ENCODE measurements at regions not wholly inside any gene's neighbourhood (a gene's known extent, or its start where the extent isn't known, plus 50 kb on each side); places are given as distances from the start of the nearest gene placed in this dataset.

- H3K4me1 ChIP-seq (ENCODE audit: control insufficient read depth in 2 of 2, insufficient read depth in 2 of 2, low read length in 2 of 2): no peaks in the 10 kb centered on the region
- H3K4me3 ChIP-seq (ENCODE audit: low read length in 2 of 2): no peak overlapping the region
- no peak overlapping the region for H3K27ac ChIP-seq (ENCODE audit: low read depth in 1 of 2, low read length in 1 of 2)
- no peak for DNase-seq (ENCODE audit: low read depth in 6 of 9, low spot score in 9 of 9)
- no peaks in the 10 kb centered on the region for H3K9me3 ChIP-seq (ENCODE audit: control insufficient read depth in 2 of 2, insufficient read depth in 1 of 2, low read length in 1 of 2)
- WGBS: 79% methylated on average over 6 of the region's 6 CpGs
- no peaks in the 10 kb centered on the region for H3K36me3 ChIP-seq (ENCODE audit: control insufficient read depth in 2 of 2, insufficient read depth in 2 of 2, low read length in 1 of 2)
- H3K27me3 ChIP-seq (ENCODE audit: control insufficient read depth in 2 of 2, insufficient read depth in 1 of 2, low read length in 1 of 2): no peaks in the 10 kb centered on the region
Measured at GRCh38 chr2:107337209-107337898, 451.4 kb upstream of the ST6GAL2 start.

GRCh38 chr2:107338059-107338458 is 452.1 kb upstream of the ST6GAL2 start:
- DNase-seq (ENCODE audit: low read depth in 6 of 9, low spot score in 9 of 9): no peak
- no peaks in the 10 kb centered on the region for H3K36me3 ChIP-seq (ENCODE audit: control insufficient read depth in 2 of 2, insufficient read depth in 2 of 2, low read length in 1 of 2)
- no peaks in the 10 kb centered on the region for H3K9me3 ChIP-seq (ENCODE audit: control insufficient read depth in 2 of 2, insufficient read depth in 1 of 2, low read length in 1 of 2)
- H3K4me3 ChIP-seq (ENCODE audit: low read length in 2 of 2): no peak overlapping the region
- H3K27ac ChIP-seq (ENCODE audit: low read depth in 1 of 2, low read length in 1 of 2): no peak overlapping the region
- H3K4me1 ChIP-seq (ENCODE audit: control insufficient read depth in 2 of 2, insufficient read depth in 2 of 2, low read length in 2 of 2): no peaks in the 10 kb centered on the region
- H3K27me3 ChIP-seq (ENCODE audit: control insufficient read depth in 2 of 2, insufficient read depth in 1 of 2, low read length in 1 of 2): no peaks in the 10 kb centered on the region
- 94% methylated on average over 3 of the region's 3 CpGs for WGBS

DNA sequence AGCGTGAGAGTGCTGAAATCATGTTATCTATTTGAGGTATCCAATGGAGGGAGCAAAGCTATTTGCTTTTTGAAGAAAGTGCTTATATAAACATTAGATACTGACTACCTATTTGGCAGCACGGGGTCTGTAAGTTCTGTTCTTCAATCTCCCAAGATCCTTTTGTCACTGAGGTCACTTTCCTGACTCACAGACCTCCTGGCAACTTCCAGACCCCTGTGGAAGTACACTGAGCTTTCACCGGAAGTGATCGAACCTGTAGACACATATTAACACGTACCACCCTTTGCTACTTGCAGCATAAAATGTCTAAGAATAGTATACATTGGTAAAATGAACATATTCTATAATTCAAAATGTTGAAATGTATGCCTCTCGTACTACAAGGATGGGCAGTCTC is 452.6 kb upstream of the ST6GAL2 start:
- DNase-seq (ENCODE audit: low read depth in 6 of 9, low spot score in 9 of 9): no peak
- no peaks in the 10 kb centered on the region for H3K27me3 ChIP-seq (ENCODE audit: control insufficient read depth in 2 of 2, insufficient read depth in 1 of 2, low read length in 1 of 2)
- H3K9me3 ChIP-seq (ENCODE audit: control insufficient read depth in 2 of 2, insufficient read depth in 1 of 2, low read length in 1 of 2): no peaks in the 10 kb centered on the region
- no peak overlapping the region for H3K4me3 ChIP-seq (ENCODE audit: low read length in 2 of 2)
- WGBS: 89% methylated on average over 6 of the region's 6 CpGs
- no peak overlapping the region for H3K27ac ChIP-seq (ENCODE audit: low read depth in 1 of 2, low read length in 1 of 2)
- no peaks in the 10 kb centered on the region for H3K4me1 ChIP-seq (ENCODE audit: control insufficient read depth in 2 of 2, insufficient read depth in 2 of 2, low read length in 2 of 2)
- no peaks in the 10 kb centered on the region for H3K36me3 ChIP-seq (ENCODE audit: control insufficient read depth in 2 of 2, insufficient read depth in 2 of 2, low read length in 1 of 2)

GRCh38 chr2:107340955-107341354 is 455.0 kb upstream of the ST6GAL2 start:
- WGBS: 98% methylated on average over 2 of the region's 2 CpGs
- Histone ChIP-seq H3K4me3 (ENCODE audit: low read length in 2 of 2) (no peak overlapping the region), H3K27ac (ENCODE audit: low read depth in 1 of 2, low read length in 1 of 2) (no peak overlapping the region), H3K36me3 (ENCODE audit: control insufficient read depth in 2 of 2, insufficient read depth in 2 of 2, low read length in 1 of 2) (no peaks in the 10 kb centered on the region), H3K27me3 (ENCODE audit: control insufficient read depth in 2 of 2, insufficient read depth in 1 of 2, low read length in 1 of 2) (no peaks in the 10 kb centered on the region), H3K9me3 (ENCODE audit: control insufficient read depth in 2 of 2, insufficient read depth in 1 of 2, low read length in 1 of 2) (no peaks in the 10 kb centered on the region), H3K4me1 (ENCODE audit: control insufficient read depth in 2 of 2, insufficient read depth in 2 of 2, low read length in 2 of 2) (no peaks in the 10 kb centered on the region)
- no peak for DNase-seq (ENCODE audit: low read depth in 6 of 9, low spot score in 9 of 9)

DNA sequence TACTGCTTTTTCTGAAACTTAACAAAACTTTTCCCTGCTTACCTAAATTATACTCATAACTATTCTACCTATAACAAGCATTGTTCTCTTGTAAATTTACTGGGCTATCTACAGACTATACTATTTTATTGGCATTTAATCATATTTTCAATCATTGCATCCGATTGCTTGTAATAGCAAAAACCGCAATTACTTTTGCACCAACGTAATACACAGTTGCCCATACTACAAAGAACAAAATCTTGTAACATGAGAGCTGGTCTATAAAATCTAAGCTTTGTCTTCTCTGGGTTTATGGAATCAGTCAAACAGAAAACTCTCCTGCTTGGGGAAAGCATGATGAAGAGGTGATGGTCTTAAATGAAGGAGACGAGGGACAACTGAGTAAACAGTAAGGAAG is 463.4 kb upstream of the ST6GAL2 start:
- H3K9me3 ChIP-seq (ENCODE audit: control insufficient read depth in 2 of 2, insufficient read depth in 1 of 2, low read length in 1 of 2): no peaks in the 10 kb centered on the region
- H3K27ac ChIP-seq (ENCODE audit: low read depth in 1 of 2, low read length in 1 of 2): no peak overlapping the region
- no peak for DNase-seq (ENCODE audit: low read depth in 6 of 9, low spot score in 9 of 9)
- H3K27me3 ChIP-seq (ENCODE audit: control insufficient read depth in 2 of 2, insufficient read depth in 1 of 2, low read length in 1 of 2): no peaks in the 10 kb centered on the region
- WGBS: 96% methylated on average over 4 of the region's 4 CpGs
- no peaks in the 10 kb centered on the region for H3K36me3 ChIP-seq (ENCODE audit: control insufficient read depth in 2 of 2, insufficient read depth in 2 of 2, low read length in 1 of 2)
- no peaks in the 10 kb centered on the region for H3K4me1 ChIP-seq (ENCODE audit: control insufficient read depth in 2 of 2, insufficient read depth in 2 of 2, low read length in 2 of 2)
- H3K4me3 ChIP-seq (ENCODE audit: low read length in 2 of 2): no peak overlapping the region

GRCh38 chr2:107354175-107354574 is 468.2 kb upstream of the ST6GAL2 start:
- H3K27me3 ChIP-seq (ENCODE audit: control insufficient read depth in 2 of 2, insufficient read depth in 1 of 2, low read length in 1 of 2): no peaks in the 10 kb centered on the region
- H3K9me3 ChIP-seq (ENCODE audit: control insufficient read depth in 2 of 2, insufficient read depth in 1 of 2, low read length in 1 of 2): no peaks in the 10 kb centered on the region
- WGBS: 92% methylated on average over 3 of the region's 3 CpGs
- no peak for DNase-seq (ENCODE audit: low read depth in 6 of 9, low spot score in 9 of 9)
- H3K4me3 ChIP-seq (ENCODE audit: low read length in 2 of 2): no peak overlapping the region
- H3K4me1 ChIP-seq (ENCODE audit: control insufficient read depth in 2 of 2, insufficient read depth in 2 of 2, low read length in 2 of 2): no peaks in the 10 kb centered on the region
- H3K36me3 ChIP-seq (ENCODE audit: control insufficient read depth in 2 of 2, insufficient read depth in 2 of 2, low read length in 1 of 2): no peaks in the 10 kb centered on the region
- no peak overlapping the region for H3K27ac ChIP-seq (ENCODE audit: low read depth in 1 of 2, low read length in 1 of 2)

DNA sequence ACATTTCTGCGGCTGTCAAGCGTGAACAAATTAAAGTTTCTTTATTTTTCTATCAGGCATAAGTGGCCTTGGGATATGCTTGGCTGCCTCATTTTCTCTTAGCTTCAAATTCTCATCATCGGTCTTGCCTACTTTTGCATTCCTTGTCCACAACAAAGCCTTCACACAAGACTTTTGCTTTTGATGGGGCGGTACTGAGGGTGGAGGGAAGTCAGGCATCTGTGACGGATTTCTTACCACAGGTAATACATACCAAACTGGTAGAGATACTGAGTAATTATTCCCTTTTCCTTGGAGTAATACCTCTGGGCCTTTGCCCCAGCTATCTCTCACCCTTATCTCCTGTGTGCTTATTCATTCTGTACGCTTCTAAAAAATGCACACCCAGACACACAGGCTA is 468.3 kb upstream of the RGPD4 start:
- H3K27me3 ChIP-seq (ENCODE audit: control insufficient read depth in 2 of 2, insufficient read depth in 1 of 2, low read length in 1 of 2): no peaks in the 10 kb centered on the region
- H3K27ac ChIP-seq (ENCODE audit: low read depth in 1 of 2, low read length in 1 of 2): no peak overlapping the region
- no peaks in the 10 kb centered on the region for H3K4me1 ChIP-seq (ENCODE audit: control insufficient read depth in 2 of 2, insufficient read depth in 2 of 2, low read length in 2 of 2)
- WGBS: 87% methylated on average over 6 of the region's 6 CpGs
- no peaks in the 10 kb centered on the region for H3K36me3 ChIP-seq (ENCODE audit: control insufficient read depth in 2 of 2, insufficient read depth in 2 of 2, low read length in 1 of 2)
- H3K4me3 ChIP-seq (ENCODE audit: low read length in 2 of 2): no peak overlapping the region
- DNase-seq (ENCODE audit: low read depth in 6 of 9, low spot score in 9 of 9): no peak
- H3K9me3 ChIP-seq (ENCODE audit: control insufficient read depth in 2 of 2, insufficient read depth in 1 of 2, low read length in 1 of 2): no peaks in the 10 kb centered on the region

- Histone ChIP-seq H3K36me3 (ENCODE audit: control insufficient read depth in 2 of 2, insufficient read depth in 2 of 2, low read length in 1 of 2) (no peaks in the 10 kb centered on the region), H3K27me3 (ENCODE audit: control insufficient read depth in 2 of 2, insufficient read depth in 1 of 2, low read length in 1 of 2) (no peaks in the 10 kb centered on the region), H3K4me1 (ENCODE audit: control insufficient read depth in 2 of 2, insufficient read depth in 2 of 2, low read length in 2 of 2) (no peaks in the 10 kb centered on the region), H3K9me3 (ENCODE audit: control insufficient read depth in 2 of 2, insufficient read depth in 1 of 2, low read length in 1 of 2) (no peaks in the 10 kb centered on the region), H3K27ac (ENCODE audit: low read depth in 1 of 2, low read length in 1 of 2) (no peak overlapping the region), H3K4me3 (ENCODE audit: low read length in 2 of 2) (no peak overlapping the region)
- DNase-seq (ENCODE audit: low read depth in 6 of 9, low spot score in 9 of 9): no peak
- WGBS: 93% methylated on average over 4 of the region's 4 CpGs
Measured at GRCh38 chr2:107359021-107359420, 467.7 kb upstream of the RGPD4 start.

DNA sequence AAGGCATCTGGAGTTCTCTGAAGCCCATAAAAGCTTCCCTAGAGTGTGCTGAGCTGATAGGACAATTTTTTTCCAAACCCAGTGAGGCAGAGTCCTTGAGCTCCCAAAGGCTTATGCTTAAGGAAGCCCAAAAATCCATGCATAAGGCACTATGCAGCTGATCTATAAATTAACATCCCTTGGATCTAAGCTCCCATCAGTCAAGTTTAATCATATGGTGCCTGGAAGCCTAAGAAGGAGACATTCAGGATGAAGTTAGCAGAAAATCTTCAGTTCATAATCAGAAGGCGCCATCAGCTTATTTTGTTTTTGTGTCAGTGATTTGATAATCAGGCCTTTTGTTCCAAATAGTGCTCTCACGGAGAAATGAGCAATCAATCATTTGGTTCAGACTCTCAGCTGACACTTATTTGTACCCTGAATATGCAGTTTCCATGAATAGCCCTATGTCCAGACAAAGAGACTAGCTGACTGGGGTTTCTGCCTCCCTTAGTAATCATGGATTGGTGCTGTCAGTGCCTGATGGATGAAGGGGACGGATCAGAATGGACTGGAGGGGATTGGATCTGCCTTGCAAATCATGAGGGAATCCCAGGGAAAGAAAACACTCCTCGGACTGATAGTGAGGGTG is 464.8 kb upstream of the RGPD4 start:
- H3K4me1 ChIP-seq (ENCODE audit: control insufficient read depth in 2 of 2, insufficient read depth in 2 of 2, low read length in 2 of 2): no peaks in the 10 kb centered on the region
- 86% methylated on average over 4 of the region's 4 CpGs for WGBS
- no peak for DNase-seq (ENCODE audit: low read depth in 6 of 9, low spot score in 9 of 9)
- no peaks in the 10 kb centered on the region for H3K36me3 ChIP-seq (ENCODE audit: control insufficient read depth in 2 of 2, insufficient read depth in 2 of 2, low read length in 1 of 2)
- H3K9me3 ChIP-seq (ENCODE audit: control insufficient read depth in 2 of 2, insufficient read depth in 1 of 2, low read length in 1 of 2): no peaks in the 10 kb centered on the region
- H3K27me3 ChIP-seq (ENCODE audit: control insufficient read depth in 2 of 2, insufficient read depth in 1 of 2, low read length in 1 of 2): no peaks in the 10 kb centered on the region
- no peak overlapping the region for H3K4me3 ChIP-seq (ENCODE audit: low read length in 2 of 2)
- H3K27ac ChIP-seq (ENCODE audit: low read depth in 1 of 2, low read length in 1 of 2): no peak overlapping the region

Data from thymus (tissue), 11 donors.